ENCODE measurements at regions not wholly inside any gene's neighbourhood (a gene's known extent, or its start where the extent isn't known, plus 50 kb on each side); places are given as distances from the start of the nearest gene placed in this dataset.

GRCh38 chr6:68052234-68052633, 582.8 kb upstream of the ADGRB3 start:
- TF ChIP-seq HDGF (IDR thresholded peaks at IDR 0.05; ENCODE audit: borderline replicate concordance) (no peak), FOXM1 (IDR thresholded peaks at IDR 0.05; ENCODE audit: borderline replicate concordance) (no peak), FOXA1 (IDR thresholded peaks at IDR 0.05) (no peak)
